ENCODE measurements at regions not wholly inside any gene's neighbourhood (a gene's known extent, or its start where the extent isn't known, plus 50 kb on each side); places are given as distances from the start of the nearest gene placed in this dataset.

GRCh38 chr22:48840112-48840949 lies 987.3 kb downstream of the BRD1 start:
- ChIA-PET RAD21 (ENCODE audit: low non-redundant PET in 1 of 2, low total read pairs in 2 of 2, uncharacterized antibody in 2 of 2, unreplicated experiment in 2 of 2) (no interaction called here), POLR2A (no interaction called here), CTCF (no interaction called here)
- Histone ChIP-seq H3K79me2 (ENCODE audit: insufficient read depth, low read length) (no peaks in the 10 kb centered on the region), H4K20me1 (ENCODE audit: insufficient read depth) (no peaks in the 10 kb centered on the region), H3K9me3 (ENCODE audit: control insufficient read depth in 1 of 2, insufficient read depth in 1 of 2, low read depth in 1 of 2, low read length in 2 of 2) (peaks cover 0 to 4% of the 10 kb centered on the region in 2 experiments; a peak in 1 of 4 replicates), H3K27ac (ENCODE audit: low read depth, low read length) (no peak overlapping the region), H3K4me1 (ENCODE audit: control insufficient read depth in 1 of 2, insufficient read depth in 2 of 2, low read length in 2 of 2) (peaks cover 0 to 7% of the 10 kb centered on the region in 2 experiments; a peak in 1 of 4 replicates), H2AFZ (ENCODE audit: low read depth, low read length, poor library complexity, severe bottlenecking) (no peak overlapping the region), H3K9me2 (ENCODE audit: insufficient read depth) (no peaks in the 10 kb centered on the region), H3K4me2 (ENCODE audit: low read length) (no peak overlapping the region), H3K36me3 (ENCODE audit: control insufficient read depth in 1 of 2, insufficient read depth in 2 of 2, low read length in 2 of 2) (no peaks in the 10 kb centered on the region), H3K4me3 (replicated peaks in 1 of 2; ENCODE audit: low read depth in 1 of 2, low read length in 2 of 2) (no peak overlapping the region), H3K9ac (ENCODE audit: low read length) (no peak overlapping the region), H3K27me3 (ENCODE audit: insufficient read depth, low read length) (no peaks in the 10 kb centered on the region)
- DNase-seq (ENCODE audit: low read depth, low spot score) = no peak
- intact Hi-C loops (cut with micrococcal nuclease) = no loop called here
- ATAC-seq = no peak
- BruUV-seq (replicated peaks) = no TSS peak
- TF ChIP-seq YY1 (IDR thresholded peaks at IDR 0.05; ENCODE audit: extremely low read depth, insufficient replicate concordance, low read depth, low read length) (no peak), CEBPB (IDR thresholded peaks at IDR 0.05; ENCODE audit: low read depth) (no peak), EZH2phosphoT487 (IDR thresholded peaks at IDR 0.05; ENCODE audit: borderline replicate concordance) (no peak), ZFX (IDR thresholded peaks at IDR 0.05) (no peak), TCF7L2 (IDR thresholded peaks at IDR 0.05; ENCODE audit: borderline replicate concordance, extremely low read depth, insufficient read depth, insufficient read length) (no peak), ATF3 (IDR thresholded peaks at IDR 0.05) (no peak), MAX (IDR thresholded peaks at IDR 0.05) (no peak), FOSL1 (IDR thresholded peaks at IDR 0.05; ENCODE audit: low read depth) (no peak), ZNF274 (IDR thresholded peaks at IDR 0.05; ENCODE audit: low read depth, low read length) (no peak), EGR1 (IDR thresholded peaks at IDR 0.05; ENCODE audit: low read depth) (no peak), JUND (IDR thresholded peaks at IDR 0.05) (no peak), ZBTB33 (IDR thresholded peaks at IDR 0.05; ENCODE audit: extremely low read depth, insufficient replicate concordance, low read length) (no peak), POLR2AphosphoS5 (IDR thresholded peaks at IDR 0.05; ENCODE audit: low read depth, low read length) (no peak), SP1 (IDR thresholded peaks at IDR 0.05; ENCODE audit: low read depth) (no peak)
